ENCODE measurements at regions not wholly inside any gene's neighbourhood (a gene's known extent, or its start where the extent isn't known, plus 50 kb on each side); places are given as distances from the start of the nearest gene placed in this dataset.

DNA sequence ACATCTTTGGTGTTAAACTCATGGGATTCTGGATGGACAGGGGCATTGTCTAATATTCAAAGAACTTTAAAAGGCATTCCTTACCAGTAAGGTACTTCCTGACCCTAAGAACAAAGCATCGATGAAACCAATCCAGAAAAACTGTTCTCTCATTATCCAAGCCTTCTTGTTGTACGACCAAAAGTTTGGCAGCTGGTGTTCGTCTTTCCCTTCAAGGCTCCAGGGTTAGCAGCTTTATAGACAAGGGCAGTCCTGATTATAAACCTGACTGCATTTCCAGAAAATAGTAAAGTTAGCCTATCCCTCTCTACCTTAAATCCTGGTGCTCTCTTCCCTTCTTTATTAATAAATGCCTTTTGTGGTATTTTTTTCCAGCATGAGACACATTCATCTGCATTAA is 149.4 kb upstream of the MRPS30 start:
- DNase-seq: no peak

DNA sequence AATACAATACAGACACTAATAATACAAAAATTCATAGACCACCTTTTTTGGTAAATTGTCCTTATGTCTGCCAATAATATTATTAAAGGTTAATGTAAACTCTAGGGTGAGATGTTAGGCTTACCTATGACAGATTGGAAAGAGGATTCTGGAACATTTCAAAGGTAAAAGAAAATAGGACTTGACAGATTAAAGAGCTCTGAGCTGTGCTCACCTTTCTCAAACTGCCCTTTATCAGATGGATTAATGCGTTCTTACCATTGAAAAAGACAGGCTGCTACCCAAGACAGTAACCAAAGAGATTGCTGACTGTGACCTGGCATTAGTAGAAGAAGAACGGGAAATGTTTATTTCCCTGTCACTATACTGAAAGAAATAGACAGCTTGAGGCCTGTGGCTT is 156.1 kb upstream of the MRPS30 start:
- no peak for DNase-seq

DNA sequence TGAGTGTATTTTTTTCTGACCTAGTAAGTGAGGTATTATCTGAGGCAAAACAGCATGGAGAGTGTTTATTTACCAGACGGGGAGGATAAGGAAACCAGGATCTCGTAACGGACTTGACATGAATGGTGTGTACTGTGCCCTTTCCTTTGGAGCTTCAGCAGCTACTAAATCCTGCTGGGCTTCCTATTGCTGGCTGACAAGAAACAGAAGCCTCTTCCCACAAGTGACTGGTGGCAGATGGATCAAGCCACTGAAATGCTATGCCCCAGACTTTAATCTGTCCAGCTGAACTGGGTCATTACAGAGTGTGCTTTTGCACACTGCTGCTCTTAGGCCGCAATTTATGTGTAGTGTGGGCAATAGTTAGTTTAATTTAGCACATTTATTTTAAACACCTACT is 162.7 kb upstream of the MRPS30 start:
- no peak for DNase-seq

DNA sequence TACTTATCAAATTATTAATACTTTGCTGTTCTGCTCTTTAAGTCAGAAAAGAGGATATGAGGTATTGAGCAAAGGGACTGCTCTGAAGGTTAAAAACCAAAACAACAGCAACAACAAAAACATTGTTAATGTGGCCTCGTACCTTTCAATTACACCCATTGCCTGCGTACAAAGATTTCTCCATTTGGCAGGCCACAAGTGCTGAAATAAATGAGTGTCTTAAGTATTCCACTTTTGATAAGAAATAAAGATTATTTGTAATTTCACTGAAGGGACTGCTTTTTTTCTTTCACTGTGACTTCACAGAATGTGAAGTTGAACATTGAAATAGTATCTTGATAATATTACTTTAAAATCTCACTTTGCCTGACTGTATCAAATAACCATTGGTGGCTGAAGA is 163.2 kb upstream of the MRPS30 start:
- no peak for DNase-seq

DNA sequence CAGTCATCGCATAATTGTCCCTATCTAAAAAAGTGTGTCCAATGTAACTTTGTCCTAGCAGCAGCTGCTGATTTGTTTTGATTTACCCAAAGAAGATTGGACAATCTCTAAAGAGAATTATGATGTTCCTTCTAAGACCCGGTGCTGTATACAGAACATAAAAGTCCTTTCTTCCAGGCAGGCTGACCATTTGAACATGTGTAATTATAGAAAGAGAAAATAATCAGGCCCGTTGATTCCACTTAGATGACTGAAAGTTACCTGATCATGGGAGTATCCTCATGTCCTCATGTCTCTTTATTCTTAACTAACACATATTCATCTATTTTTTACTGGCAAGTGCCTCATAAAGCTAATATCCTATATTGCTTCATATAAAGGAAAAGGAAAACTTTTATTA is 164.1 kb upstream of the MRPS30 start:
- no peak for DNase-seq

DNA sequence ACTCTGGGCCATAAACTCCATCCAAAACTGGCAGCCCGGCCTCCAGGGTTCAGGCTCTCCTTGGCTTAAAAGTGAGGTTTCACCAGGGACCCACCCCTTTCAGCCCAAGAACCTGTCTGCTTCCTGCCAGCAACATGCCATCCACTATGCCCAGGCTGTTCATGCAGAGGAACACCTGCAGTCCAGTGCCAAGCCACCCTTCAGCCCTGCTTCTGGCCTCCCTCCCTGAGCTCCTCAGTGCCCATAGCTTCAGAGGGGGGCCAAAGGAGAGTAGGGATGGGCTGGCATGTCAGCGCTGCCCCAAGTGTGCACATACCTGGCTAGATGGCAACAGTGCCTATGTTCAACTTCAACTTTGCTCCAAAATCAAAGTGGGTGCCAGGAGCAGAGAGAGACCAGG is 166.9 kb upstream of the MRPS30 start:
- DNase-seq: no peak

DNA sequence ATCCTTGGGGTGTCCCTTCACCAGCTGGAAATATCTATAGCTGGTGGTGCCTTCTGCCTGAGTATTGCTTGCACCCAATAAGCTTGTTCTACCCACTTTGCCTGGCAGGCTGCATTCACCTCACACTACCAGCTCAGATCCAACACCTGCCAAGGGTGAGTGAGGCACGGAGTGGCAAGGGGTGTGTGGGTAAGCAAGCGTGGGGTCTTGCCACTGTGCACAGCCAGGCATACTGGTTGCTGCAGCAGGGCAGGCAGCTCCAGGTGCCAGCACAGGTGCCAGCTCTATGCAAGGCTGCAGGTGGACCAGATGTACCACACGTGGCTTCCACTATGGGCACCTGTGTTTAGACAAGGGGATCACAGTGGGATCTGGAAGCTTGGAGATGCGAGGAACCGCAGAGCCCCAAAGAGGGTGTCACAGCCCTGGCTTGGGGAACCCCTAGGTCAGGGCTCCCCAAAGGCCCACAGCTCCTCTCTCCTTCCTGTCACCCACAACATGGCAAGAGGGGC is 167.7 kb upstream of the MRPS30 start:
- DNase-seq: no peak

DNA sequence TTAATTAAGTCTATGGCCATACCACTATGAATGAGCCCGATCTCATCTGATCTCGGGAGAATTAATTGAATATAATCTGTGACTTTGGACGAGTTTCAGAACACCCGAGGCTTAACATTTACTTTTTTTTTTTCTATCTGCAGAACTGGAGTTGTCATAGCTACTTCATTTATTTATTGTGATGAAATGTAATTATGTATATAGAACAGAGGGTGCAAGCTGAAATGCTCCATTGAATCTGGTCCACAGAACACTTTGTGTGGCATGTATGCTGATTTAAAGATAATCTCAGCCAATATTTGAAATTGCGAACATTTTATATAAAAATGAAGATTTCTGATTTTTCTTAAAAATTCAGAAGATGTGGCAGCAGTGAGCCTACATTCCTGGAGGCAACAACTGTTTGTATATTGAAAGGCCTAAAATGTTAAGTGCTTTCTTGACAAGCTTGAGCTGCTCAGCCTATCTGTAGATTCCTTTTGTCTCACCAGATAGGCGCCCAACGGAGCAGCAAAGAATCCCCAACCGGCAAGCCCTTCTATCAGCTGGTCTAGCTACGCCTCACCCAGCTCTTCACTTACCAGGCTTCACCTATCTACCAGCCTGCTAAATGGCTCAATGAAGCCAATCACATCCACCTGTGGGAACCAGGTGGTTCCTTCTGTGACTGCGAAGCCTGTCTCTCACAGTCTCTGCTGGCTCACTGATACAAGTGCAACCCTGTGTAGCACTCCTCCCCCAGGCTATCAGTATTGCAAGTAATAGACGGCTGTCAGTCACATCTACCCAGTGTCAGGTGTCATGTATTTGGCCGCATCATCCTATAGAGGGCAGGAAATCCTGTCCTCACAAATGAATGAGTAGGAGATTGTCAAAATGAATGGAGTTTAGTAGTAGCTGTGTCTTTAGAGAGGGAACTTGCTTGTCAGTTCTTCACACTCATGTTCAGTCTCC is 170.6 kb upstream of the MRPS30 start:
- DNase-seq: no peak

DNA sequence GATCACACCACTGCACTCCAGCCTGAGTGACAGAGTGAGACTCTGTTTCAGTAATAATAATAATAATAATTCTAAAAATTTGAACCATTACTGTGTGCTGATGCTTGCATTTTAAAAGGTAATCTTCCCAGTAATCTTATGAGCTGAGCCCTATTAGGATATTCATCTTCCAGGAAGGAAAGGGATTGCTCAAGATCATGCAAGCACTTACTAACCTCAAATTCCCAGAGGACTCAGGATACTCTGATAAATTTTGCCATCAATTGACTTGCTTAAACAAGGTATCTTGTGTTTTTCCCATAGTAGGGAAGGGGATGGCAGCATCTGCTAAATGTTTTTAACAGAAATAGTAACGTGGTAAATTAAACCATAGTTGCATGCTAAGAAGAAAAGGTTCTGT is 176.4 kb upstream of the MRPS30 start:
- no peak for DNase-seq

DNA sequence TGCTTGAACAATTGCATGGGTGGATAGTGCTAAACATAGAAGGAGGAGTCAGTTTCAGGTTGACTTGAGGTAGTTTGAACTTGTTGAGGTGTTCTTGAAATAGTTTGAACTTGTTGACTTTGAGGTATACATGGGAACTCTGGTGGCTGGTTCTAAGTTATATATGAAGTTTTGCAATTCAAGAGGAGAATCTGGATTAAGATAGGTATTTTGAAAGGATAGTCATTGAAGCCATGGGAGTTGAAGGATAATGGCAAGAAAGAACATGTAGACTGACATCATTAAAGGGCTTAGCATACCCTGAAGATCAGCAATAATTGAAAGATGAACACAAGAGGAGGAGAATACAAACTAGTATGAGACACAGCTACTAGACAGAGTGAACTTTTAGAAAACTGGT is 181.9 kb upstream of the MRPS30 start:
- no peak for DNase-seq

DNA sequence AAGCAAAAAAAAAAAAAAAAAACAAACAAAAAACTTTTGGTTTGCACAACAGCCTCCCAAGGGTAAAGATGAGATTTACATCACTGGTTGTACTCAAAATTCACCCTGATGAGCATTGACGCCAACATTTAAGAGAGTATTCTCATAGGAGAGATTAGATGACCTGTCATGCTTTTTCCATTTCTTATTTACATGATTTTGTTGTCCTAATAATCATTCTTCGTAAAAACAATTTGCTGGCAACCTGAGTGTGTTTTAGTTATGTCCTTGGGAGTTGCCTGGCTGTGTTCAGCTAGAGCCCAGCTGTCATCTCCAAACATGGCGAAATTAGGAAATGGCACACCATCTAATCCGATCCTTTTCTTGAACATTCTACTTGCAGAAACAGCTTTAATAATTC is 186.4 kb upstream of the MRPS30 start:
- DNase-seq: no peak

DNA sequence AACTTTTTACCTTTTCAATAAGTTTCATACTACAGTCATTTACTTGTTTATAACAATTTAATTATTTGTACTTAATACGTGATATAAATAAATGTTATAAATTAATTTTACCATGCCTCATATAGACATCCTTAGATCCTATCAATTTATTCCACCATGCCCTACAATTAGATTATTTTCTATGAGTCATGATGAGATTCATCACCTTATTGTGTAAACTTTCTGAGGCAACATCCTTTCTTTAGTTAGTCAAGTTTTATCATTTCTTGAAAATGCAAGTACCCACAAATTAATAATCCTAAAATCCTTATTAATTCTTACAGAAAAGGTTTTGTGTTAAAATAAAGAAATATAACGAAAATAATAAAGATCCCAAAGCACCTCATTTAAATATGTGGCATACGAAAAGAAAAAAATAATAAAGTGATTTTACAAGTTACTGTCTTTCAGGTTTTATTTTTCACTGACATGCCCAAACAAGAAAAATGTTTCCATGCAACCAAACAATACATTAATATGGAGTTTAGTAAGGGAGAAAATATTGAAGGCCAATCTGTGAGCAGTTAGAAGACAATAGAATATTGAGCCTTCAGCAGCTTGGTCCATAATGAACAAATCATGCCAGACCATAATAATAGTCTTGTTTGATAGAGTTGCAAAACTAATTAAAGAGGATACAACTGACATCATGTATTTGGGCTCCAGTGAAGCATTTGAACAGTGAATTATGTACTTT is 188.7 kb upstream of the MRPS30 start:
- DNase-seq: no peak

DNA sequence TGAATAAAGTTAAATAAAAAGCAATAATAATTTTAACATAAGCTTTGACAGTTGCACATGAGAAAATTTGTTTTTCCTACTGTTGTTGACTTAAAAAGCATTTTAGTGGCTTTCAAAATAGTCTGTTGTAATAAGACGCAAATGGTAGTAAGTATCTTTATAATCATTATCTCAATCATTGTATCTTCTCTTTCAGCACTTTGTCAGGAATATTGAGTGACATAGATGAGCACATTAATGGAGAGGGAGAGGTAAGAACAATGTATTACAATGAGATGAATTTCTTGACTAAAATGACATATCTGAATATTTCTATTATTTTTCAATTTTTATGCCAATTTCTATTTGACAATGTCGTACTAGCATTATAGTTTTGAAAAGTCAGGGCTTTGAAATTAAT is 193.9 kb upstream of the MRPS30 start:
- DNase-seq: no peak

DNA sequence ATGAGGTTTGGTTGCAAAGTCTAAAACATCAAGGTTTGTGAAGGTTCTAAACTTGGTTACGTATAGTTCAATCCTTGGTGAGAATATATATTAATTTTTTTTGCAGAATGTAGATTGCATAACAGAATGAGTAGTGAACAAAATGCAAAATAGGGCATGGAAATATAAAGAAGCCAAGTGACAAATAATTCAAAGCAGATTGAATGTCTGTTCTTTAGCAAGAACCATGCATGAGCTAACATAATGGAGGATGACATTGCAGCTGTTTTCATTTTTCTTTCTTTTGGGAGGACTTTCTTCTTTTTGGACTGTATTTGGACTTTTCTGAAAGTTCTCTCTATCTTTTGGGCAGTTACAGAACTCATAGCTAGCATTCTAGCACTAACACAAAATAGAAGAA is 194.8 kb upstream of the MRPS30 start:
- no peak for DNase-seq

DNA sequence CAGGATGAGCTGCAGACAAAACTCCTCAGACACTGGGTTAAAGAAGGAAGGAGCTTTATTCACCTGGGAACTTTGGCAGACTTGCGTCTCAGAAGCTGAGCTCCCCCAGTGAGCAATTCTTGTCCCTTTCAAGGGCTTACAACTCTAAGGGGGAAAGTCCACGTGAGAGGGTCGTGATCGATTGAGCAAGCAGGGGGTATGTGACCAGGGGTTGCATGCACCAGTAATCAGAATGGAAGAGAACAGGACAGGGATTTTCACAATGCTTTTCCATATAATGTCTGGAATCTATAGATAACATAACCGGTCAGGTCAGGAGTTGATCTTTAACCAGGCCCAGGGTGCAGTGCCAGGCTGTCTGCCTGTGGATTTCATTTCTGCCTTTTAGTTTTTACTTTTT is 202.8 kb upstream of the MRPS30 start:
- no peak for DNase-seq

DNA sequence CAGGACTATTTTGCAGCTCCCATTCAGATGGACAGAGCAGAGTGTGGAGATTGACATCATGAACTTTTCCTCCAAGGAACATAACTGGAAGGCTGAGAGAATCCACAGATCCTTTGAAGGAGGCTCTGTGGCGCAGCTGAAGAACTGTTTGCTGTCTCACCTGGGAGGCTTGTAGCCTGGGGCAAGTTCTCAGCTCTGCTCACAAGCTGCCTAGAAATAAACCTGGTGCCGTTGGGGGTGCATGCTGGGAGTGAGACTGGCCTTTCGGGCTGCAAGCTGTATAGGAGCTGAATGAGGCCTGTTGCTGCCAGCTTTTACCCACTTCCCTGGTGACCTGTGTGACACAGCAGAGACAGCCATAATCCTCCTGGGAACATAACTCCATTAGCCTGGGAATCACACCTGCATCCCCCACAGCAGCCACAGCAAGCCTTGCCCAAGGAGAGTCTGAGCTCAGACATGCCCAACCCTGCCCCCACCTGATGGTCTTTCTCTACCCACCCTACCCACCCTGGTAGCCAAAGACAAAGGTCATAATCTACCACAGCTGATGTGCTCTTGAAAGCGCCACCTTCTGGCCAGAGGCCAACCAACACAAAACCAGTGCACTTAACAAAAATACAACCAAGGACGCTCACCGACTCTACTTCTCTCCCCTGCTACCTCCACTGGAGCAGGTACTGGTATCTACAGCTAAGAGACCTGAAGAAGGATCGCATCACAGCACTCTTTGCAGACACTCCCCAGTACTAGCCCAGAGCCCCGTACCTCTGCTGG is 205.1 kb upstream of the MRPS30 start:
- no peak for DNase-seq

DNA sequence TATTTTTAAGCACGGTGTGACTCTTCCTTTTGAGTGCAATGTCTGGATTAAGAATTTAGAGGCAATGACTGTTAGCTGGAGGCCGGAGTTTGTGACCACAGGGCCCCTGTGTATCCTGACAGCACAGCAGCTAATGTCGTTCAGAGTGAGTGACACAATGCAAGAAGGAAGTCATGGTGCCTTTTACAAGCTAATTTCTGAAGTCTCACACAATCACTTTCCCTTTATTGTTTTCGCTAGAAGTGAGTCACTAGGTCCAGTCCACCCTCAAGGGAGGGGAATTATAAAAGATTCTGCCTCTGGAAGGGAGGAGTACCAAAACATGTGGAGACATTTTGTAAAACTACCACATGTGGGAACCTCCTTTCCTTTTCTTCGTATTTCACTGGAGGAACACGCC is 185.5 kb upstream of the FGF10 start:
- DNase-seq: no peak

DNA sequence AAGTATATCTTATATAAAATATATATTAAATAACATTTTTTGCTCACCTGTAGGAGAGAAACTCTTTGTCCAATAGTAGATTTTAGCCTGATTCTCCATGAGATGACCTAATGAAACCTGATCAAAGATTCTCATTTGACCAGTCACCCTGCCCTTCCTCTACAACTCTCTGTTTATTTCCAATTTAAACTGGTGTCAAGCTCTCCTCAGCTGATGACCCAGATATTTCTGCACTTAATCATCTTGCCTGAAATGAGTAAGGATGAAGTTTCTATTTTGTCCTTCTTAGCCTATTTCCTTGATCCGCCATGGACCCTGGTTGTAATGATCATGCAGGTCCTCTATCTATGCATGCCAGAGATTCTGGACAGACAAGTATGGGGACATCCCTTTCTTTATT is 179.3 kb upstream of the FGF10 start:
- DNase-seq: no peak

DNA sequence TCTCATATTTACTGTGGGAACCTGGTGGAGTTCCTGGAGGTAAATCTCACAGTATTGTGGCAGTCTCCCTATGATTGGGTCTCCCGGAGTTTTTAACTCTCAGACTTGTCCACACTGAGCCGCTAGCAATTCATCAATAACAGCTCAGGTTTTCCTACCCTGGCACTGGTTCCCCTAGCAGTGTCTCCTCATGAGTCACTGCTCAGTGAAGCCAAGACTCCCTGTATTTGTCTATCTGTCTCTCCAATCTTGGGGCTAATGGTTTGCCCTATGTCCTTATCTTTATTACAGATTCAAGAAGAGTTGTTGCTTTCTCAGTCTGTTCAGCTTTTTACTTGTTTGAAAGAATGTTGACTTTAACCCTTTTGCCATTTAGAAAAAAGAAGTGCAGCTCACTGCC is 176.7 kb upstream of the FGF10 start:
- no peak for DNase-seq

DNA sequence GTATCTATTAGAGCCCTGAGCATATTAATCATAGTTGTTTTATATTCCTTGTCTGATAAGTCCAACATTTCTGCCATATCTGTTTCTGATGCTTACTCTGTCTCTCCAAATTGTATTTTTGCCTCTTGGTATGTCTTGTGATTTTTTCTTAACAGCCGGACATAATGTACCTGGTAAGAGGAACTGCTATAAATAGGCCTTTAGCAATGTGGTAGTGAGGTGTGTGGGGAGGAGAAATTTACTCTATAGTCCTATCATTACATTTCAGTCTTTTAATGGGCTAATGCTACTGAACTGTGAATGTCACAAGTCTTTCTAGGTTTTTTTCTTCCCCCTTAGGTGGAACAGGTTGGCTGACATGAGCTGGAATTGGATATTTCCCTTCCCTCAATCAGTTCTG is 176.1 kb upstream of the FGF10 start:
- DNase-seq: no peak

DNA sequence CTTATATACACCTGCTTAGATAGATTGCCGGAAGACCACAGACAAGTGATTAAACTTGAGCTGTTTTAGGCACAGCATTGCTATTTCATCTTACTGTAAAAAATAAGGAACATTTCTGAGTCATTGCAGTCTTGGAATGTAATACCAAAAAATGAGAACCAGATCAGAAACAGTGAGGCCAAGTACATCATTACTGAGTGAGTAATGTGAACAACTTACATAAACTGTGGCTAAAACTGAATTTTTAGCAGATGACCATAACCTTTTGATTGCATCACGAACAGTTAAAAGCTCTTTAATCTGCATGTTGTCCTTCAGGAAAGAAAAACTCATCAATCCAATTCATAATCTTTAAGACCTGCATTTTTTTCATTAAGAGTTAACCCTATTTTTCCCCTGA is 157.1 kb upstream of the FGF10 start:
- DNase-seq: no peak

DNA sequence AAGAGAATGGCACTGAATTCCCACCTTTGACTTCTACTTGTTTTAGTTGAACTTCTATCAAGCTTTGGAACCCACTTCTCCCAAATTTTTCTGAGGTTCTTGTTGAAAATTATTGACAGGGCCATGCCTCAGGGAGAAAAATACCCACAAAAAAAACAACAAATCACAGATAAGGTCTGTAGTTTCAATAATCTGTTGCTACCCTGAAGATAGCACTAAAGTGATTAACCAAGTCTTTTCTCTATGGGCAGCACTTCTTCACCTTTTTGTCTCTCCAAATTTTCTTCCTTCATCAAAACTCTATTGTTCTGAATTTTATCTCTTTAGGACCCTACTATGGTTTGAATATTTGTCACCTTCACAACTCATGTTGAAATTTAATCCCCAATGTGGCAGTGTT is 154.3 kb upstream of the FGF10 start:
- DNase-seq: no peak

DNA sequence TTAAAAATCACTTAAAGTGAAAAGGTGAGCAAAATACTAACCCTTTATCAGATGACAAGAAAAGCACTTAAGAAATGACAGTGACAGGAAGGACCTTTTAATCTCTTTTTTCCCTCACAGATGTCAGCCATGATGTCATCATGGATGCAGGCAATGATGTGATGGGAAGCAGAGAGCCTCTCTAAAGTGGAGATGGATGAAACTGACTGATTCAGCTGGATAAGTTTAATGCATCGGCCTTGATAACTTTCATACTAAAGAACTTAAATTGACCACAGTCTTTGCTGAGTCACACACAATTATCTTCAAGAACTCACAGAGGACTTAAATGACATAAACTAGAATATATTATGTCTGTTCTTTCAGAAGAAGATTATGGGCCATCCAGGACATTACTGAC is 153.2 kb upstream of the FGF10 start:
- no peak for DNase-seq

DNA sequence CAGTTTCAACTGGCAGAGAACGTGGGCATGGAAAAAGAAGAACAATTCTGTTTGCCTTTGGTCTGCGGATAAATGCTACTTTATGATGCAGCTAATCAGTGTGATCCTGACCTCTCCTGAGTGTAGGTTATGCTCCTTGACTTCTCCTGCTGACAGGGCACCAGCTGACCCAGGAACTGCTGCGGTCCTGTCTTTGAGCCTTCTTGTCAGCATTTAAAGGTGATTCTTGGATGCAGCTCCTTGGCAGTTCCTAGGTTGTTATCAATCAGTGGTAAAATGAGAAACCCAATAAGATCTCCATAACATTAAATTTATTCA is 150.3 kb upstream of the FGF10 start:
- no peak for DNase-seq
